Fibroblast of the conjunctiva (primary cell): ENCODE measurements at regions not wholly inside any gene's neighbourhood (a gene's known extent, or its start where the extent isn't known, plus 50 kb on each side); places are given as distances from the start of the nearest gene placed in this dataset.
"Not testable (repeated sequence)": the region's sequence is repeated elsewhere in the genome, so short reads cannot be mapped to it uniquely, and the experiment has no call there.

Experiments
- DNase-seq: peaks from one replicate; pipeline ENCODE4 v3.0.0-alpha.2; 2010; ENCODE audit warnings: low read depth

DNA sequence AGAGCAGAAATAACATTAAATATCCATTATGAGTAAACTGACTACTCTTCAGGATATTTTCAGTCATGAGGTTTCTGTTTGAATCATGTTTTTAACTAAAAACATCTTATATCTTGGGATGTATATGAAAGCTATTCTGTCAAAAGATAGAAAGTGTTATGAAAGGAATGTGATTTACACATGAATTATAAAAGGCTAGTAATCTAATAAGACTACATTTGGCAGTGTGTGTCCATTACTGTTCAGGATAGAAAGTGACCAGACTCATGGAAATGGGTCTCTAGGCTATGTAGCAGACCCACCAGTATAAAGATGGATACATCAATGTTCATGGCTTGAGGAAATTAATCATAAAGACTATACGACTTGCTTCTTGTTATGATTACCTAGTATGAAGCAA lies 1328.2 kb upstream of the NUDT12 start:
- DNase-seq, result no peak

- DNase-seq, result no peak
Observed at GRCh38 chr5:104859437-104859836, 1296.8 kb upstream of the NUDT12 start.

GRCh38 chr5:104852099-104852498 lies 1289.5 kb upstream of the NUDT12 start:
- not testable (repeated sequence) for DNase-seq

- DNase-seq, result no peak
Observed at GRCh38 chr5:104845541-104845940, 1283.0 kb upstream of the NUDT12 start.

DNA sequence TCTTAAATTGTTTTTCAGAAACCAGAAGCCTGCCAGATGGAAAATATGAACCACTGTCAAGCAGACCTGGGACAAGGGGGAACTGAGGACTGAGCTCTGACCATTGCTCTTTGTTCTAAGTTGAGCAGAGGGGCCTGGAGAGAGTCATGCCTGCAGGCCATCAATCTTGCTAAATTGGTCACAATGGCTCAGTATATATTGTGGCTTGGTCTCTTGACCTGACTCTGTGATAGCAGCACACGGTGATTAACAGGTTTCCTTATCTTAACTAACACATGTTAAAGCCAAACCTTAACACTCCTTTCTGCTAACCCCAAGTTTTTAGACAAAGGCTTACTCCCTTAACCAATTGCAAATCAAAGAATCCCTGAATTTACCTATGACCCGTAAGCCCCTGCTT lies 1281.2 kb upstream of the NUDT12 start:
- DNase-seq, result no peak

DNA sequence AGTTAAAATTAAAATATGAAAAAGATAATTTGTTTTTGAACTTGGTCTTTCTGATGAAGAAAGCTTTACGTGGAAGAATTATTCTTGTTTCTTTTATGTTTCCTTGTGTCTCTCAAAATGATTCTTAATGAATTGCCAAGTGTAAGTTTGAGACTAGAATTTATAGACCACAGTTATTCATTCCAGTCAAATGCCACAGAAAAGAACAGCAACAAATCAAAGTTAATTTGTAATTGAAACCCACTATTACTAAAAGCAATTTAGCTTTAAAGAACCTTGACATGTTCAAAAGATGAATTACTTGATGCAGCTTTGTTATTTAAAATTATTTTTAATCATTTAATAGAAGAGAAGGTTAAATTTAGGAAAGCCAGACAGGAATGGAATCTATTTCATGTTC lies 1277.7 kb upstream of the NUDT12 start:
- no peak for DNase-seq

GRCh38 chr5:104831515-104831914 lies 1268.9 kb upstream of the NUDT12 start:
- not testable (repeated sequence) for DNase-seq

- DNase-seq, result no peak
Observed at GRCh38 chr5:104821606-104822005, 1259.0 kb upstream of the NUDT12 start.

DNA sequence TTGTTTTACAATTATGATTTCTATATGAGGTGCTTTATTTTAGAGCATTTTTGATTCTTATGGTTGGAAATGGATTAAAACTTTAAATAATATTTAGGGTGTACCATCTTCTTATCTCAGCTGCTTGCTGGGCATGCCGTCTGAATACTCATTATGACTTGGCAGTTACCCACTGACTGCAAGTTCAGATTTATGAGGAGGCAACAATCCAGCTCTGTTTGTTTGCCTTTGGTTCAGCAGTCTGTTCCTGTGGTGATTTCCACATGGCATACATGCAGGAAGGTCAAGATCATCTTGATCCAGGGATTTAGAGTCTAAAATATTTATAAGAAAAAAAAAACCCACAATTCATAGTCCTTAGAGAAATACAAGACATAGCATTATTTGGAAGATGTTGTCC lies 1254.5 kb upstream of the NUDT12 start:
- DNase-seq, result no peak

GRCh38 chr5:104815212-104815611 lies 1252.6 kb upstream of the NUDT12 start:
- DNase-seq, result no peak

- no peak for DNase-seq
Observed at GRCh38 chr5:104800440-104801048, 1238.0 kb upstream of the NUDT12 start.

DNA sequence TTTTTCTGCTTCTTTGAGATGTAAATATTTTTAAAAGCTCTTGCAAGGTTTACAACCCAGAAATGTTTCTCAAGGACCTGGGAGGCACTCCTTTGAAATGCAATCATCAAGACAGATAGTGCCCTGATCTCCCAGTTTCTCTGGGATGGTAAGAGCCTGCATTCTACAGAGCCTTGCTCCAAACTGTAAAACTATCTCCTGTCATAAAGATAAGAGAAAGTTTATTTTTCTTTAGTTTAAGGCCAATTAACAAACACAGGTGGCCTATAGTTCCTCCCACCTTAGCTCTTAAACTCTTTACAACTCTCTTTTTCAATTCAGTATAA lies 1231.1 kb upstream of the NUDT12 start:
- DNase-seq, result no peak

GRCh38 chr5:104793031-104793754 lies 1230.6 kb upstream of the NUDT12 start:
- DNase-seq, result no peak

- DNase-seq, result no peak
Observed at GRCh38 chr5:104789366-104789765, 1226.8 kb upstream of the NUDT12 start.

DNA sequence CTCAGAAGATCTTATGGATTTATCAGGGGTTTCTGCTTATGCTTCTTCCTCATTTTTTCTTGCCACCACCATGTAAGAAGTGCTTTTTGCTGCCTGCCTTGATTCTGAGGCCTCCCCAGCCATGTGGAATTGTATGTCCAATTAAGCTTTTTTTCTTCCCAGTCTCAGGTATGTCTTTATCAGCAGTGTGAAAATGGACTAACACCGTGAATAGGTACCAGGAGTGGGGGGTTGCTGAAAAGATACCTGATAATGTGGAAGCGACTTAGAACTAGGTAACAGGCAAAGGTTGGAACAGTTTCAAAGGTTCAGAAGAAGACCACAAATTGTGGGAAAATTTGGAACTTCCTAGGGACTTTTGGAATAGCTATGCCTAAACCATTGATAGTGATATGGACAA lies 1222.5 kb upstream of the NUDT12 start:
- DNase-seq, result no peak

DNA sequence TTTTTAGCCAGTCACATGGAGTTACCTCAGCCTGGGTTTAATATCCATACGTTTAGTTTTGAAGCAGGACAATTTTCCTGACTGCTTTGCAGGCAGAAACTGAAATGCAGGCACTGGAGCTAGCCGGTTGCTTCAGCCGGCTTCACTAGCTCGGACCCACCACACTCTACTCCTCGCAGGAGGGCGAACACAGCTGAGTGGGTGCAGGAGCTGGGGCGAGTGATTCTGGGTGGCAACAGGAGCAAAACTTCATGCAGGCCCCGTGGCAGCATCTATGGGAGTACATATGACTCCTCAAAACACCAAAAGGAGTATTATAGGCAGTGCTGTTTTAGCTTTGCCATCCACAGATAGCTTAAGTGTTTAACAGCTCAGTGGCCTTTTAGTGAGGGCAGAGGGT lies 1211.8 kb upstream of the NUDT12 start:
- no peak for DNase-seq

DNA sequence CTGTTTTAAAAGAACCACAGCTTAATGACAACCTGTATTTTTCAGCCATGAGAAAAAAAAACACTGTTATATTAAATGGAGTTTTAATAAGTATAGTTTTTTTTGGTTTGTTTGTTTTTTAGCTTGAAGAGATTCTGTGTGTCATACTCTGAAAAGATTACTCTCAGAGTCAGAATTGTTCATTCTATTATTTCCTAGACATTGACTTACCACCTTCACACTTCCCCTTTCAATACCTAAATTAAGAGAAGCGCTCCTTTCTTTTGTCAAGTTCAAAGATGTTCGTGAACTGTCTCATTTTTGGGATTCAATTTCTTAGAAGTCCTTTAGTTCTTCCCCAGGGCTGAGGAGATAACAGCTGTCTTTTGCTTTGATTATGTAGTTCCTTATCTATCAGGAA lies 1201.6 kb upstream of the NUDT12 start:
- DNase-seq, result no peak

DNA sequence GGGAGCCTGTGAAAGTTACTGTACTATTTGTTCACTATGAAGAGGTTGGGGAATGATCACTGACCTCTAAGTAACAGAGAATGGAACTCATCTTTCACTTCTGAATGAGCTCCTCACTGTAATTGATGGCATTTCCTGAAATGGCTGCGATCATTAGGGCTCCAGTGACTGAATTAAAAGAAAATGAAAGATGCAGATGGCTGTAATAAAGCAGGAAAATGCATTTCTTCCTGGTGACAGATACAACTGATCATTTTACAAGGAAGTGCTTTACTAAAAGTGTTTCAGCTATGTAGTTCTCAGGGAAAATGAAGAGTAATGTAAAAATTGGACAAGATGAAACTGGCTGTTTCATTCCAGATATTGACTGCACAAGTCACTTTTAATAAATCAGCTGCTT lies 1200.6 kb upstream of the NUDT12 start:
- no peak for DNase-seq

- DNase-seq, result no peak
Observed at GRCh38 chr5:104757915-104758314, 1195.3 kb upstream of the NUDT12 start.

DNA sequence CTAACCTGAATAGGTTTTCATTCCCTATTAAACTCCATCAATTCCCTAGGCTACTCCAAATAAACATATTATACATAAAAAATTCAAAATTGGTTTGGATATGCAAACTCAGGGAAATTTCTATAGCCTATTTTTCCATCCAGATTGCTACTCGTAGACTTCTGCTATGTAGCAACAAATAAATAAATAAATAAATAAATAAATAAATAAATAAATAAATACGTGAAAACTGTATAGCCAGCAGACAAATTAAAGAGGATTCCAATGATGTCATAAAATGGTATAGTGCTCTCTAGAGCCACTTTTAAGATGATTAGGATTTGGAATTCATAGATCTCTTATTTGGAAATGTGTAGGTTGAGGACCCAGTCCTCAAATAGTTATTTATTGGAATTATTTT lies 1193.2 kb upstream of the NUDT12 start:
- no peak for DNase-seq

DNA sequence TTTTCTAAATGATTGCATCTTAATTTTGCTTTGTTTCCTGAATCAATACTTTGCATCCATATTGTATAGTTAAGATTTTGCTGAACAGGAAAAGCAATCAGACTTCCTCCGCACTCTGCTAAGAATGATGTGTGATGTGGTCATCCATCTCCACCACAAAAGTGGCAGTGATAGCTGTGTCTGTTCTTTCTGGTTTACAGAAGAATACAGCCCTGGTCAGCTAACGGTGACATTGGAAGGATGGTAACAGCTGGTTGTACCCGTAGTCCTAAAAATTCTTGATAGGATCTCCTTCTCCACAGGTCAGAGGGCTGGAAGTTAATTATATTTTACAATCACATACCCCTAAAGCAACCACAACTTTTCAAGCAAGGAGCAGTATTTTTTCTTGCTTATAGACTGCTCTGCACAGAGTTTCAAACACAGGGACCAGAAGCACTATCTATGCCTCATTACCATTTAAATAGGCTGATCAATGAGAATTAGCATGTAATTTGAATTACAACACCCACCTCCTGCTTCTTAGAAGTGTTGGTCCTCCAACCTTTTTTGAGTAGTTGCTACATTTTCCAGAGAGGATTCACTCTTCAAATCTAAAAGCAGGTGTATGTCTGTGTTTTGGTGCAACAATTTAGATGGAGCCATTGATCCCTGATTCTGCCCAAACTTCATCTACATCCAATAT lies 1191.9 kb upstream of the NUDT12 start:
- no peak for DNase-seq

GRCh38 chr5:104751969-104752368 lies 1189.4 kb upstream of the NUDT12 start:
- DNase-seq, result no peak

DNA sequence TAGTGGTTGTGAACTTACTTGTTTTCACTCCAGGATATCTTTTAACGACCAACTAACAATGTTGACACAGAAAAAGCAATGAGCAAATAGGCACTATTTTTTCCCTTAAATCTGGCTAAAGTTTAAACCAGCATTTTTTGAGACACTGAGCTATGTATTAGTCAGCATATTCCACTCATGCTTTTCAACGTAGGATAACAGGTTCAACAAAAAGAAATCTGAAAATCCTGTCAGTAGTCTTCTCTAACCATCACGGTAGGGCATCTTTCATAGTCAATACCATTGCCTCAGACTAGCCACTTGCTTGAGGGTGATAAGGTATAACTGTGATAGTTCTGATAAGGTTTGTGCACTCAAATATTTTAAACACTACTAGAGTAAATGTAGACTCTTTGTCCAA lies 1177.3 kb upstream of the NUDT12 start:
- DNase-seq, result no peak

GRCh38 chr5:104739503-104739902 lies 1176.9 kb upstream of the NUDT12 start:
- no peak for DNase-seq
